ENCODE measurements at regions not wholly inside any gene's neighbourhood (a gene's known extent, or its start where the extent isn't known, plus 50 kb on each side); places are given as distances from the start of the nearest gene placed in this dataset.

DNA sequence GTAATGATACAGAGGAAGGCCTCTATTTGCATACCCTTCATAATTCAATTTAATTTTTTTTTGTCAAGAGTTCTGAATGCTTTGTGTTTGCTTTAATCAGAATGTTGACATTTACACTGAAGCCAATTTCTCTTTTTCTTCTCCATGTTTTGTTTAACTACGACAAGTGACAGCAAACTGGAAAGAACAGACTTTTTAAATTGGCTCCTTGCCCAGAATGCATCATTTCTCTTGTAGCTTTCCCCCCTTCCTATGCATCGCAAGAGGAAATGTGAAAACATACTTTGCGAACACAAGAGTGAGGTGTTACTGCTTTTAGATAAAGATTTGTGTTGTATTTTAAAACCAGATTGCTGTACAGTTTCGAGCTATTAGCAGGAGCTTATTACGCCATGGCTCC is 955.2 kb upstream of the CELF4 start:
- intact Hi-C loops (cut with DNase I), result no loop called here
- TF ChIP-seq CTCF (IDR thresholded peaks at IDR 0.05), result no peak
- TF ChIP-seq EP300 (IDR thresholded peaks at IDR 0.05), result no peak
- no peak for TF ChIP-seq POLR2AphosphoS5 (IDR thresholded peaks at IDR 0.05)
- TF ChIP-seq POLR2A (IDR thresholded peaks at IDR 0.05), result no peak

GRCh38 chr18:38502539-38502938 is 936.9 kb upstream of the CELF4 start:
- 86 to 91% methylated on average over 1 of the region's 1 CpG for WGBS, 2 donors
- H3K27me3 ChIP-seq, result no peaks in the 10 kb centered on the region
- no peak for DNase-seq
- no peaks in the 10 kb centered on the region for H3K9me3 ChIP-seq
- TF ChIP-seq EP300 (IDR thresholded peaks at IDR 0.05) (no peak), POLR2AphosphoS5 (IDR thresholded peaks at IDR 0.05) (no peak), POLR2A (IDR thresholded peaks at IDR 0.05) (no peak), CTCF (IDR thresholded peaks at IDR 0.05) (no peak)
- intact Hi-C loops (cut with DNase I), result no loop called here
- H3K4me1 ChIP-seq, result no peaks in the 10 kb centered on the region
- no peak overlapping the region for H3K27ac ChIP-seq
- no peak overlapping the region for H3K4me3 ChIP-seq
- no peaks in the 10 kb centered on the region for H3K36me3 ChIP-seq

More for the DNA sequence above, 955.2 kb upstream of the CELF4 start:
- DNase-seq, result no peak
- H3K27me3 ChIP-seq, result no peaks in the 10 kb centered on the region
- WGBS, 2 donors, result 55 to 75% methylated on average over 5 of the region's 5 CpGs
- no peak overlapping the region for H3K27ac ChIP-seq
- H3K4me3 ChIP-seq, result no peak overlapping the region
- H3K9me3 ChIP-seq, result no peaks in the 10 kb centered on the region
- H3K4me1 ChIP-seq, result peaks cover 0 to 7% (median 0%) of the 10 kb centered on the region in 4 donors
- no peaks in the 10 kb centered on the region for H3K36me3 ChIP-seq

- no peak for DNase-seq
- no peaks in the 10 kb centered on the region for H3K36me3 ChIP-seq
- intact Hi-C loops (cut with DNase I), result no loop called here
- WGBS, 2 donors, result 55 to 79% methylated on average over 2 of the region's 2 CpGs
- H3K27me3 ChIP-seq, result no peaks in the 10 kb centered on the region
- no peak overlapping the region for H3K27ac ChIP-seq
- no peaks in the 10 kb centered on the region for H3K4me1 ChIP-seq
- no peaks in the 10 kb centered on the region for H3K9me3 ChIP-seq
- TF ChIP-seq EP300 (IDR thresholded peaks at IDR 0.05) (no peak), POLR2A (IDR thresholded peaks at IDR 0.05) (no peak), POLR2AphosphoS5 (IDR thresholded peaks at IDR 0.05) (no peak)
- H3K4me3 ChIP-seq, result no peak overlapping the region
Measured at GRCh38 chr18:38497266-38497665, 931.7 kb upstream of the CELF4 start.

GRCh38 chr18:38496222-38496793 is 930.7 kb upstream of the CELF4 start:
- intact Hi-C loops (cut with DNase I), result no loop called here
- no peaks in the 10 kb centered on the region for H3K27me3 ChIP-seq
- WGBS, 2 donors, result 95 to 96% methylated on average over 1 of the region's 1 CpG
- H3K9me3 ChIP-seq, result no peaks in the 10 kb centered on the region
- no peaks in the 10 kb centered on the region for H3K4me1 ChIP-seq
- H3K36me3 ChIP-seq, result no peaks in the 10 kb centered on the region
- no peak overlapping the region for H3K27ac ChIP-seq
- no peak for DNase-seq
- no peak for TF ChIP-seq CTCF (IDR thresholded peaks at IDR 0.05)
- no peak for TF ChIP-seq POLR2A (IDR thresholded peaks at IDR 0.05)
- no peak for TF ChIP-seq EP300 (IDR thresholded peaks at IDR 0.05)
- no peak for TF ChIP-seq POLR2AphosphoS5 (IDR thresholded peaks at IDR 0.05)
- H3K4me3 ChIP-seq, result no peak overlapping the region

- Histone ChIP-seq H3K36me3 (no peaks in the 10 kb centered on the region), H3K4me1 (no peaks in the 10 kb centered on the region), H3K9me3 (no peaks in the 10 kb centered on the region), H3K4me3 (no peak overlapping the region), H3K27me3 (no peaks in the 10 kb centered on the region), H3K27ac (no peak overlapping the region)
- WGBS, 2 donors, result 12 to 14% methylated on average over 2 of the region's 2 CpGs
- TF ChIP-seq CTCF (IDR thresholded peaks at IDR 0.05), result no peak
- no peak for TF ChIP-seq EP300 (IDR thresholded peaks at IDR 0.05)
- no peak for TF ChIP-seq POLR2AphosphoS5 (IDR thresholded peaks at IDR 0.05)
- TF ChIP-seq POLR2A (IDR thresholded peaks at IDR 0.05), result no peak
- no peak for DNase-seq
- intact Hi-C loops (cut with DNase I), result no loop called here
Measured at GRCh38 chr18:38494065-38494464, 928.5 kb upstream of the CELF4 start.

Data from sigmoid colon (tissue), 6 donors.